Endothelial cell (in vitro differentiated cells): ENCODE measurements at regions not wholly inside any gene's neighbourhood (a gene's known extent, or its start where the extent isn't known, plus 50 kb on each side); places are given as distances from the start of the nearest gene placed in this dataset.

Experiments
- DNase-seq: peaks from one replicate; pipeline ENCODE4 v3.0.0; 2021; ENCODE audit warnings: low spot score
- H3K27ac Mint-ChIP-seq: one replicate; pipeline ENCODE4 v1.8.0; 2021; ENCODE audit warnings: mixed read lengths, inconsistent platforms; ENCODE audit not compliant: unreplicated experiment
- H3K27me3 Mint-ChIP-seq: one replicate; pipeline ENCODE4 v1.8.0; 2021; ENCODE audit warnings: mild to moderate bottlenecking, moderate library complexity, mixed read lengths, inconsistent platforms; ENCODE audit not compliant: unreplicated experiment
- H3K36me3 Mint-ChIP-seq: one replicate; pipeline ENCODE4 v1.8.0; 2021; ENCODE audit warnings: mild to moderate bottlenecking, low read depth, mixed read lengths, inconsistent platforms; ENCODE audit not compliant: unreplicated experiment
- H3K4me1 Mint-ChIP-seq: one replicate; pipeline ENCODE4 v1.8.0; 2021; ENCODE audit warnings: mild to moderate bottlenecking, mixed read lengths, inconsistent platforms; ENCODE audit not compliant: unreplicated experiment
- H3K4me3 Mint-ChIP-seq: one replicate; pipeline ENCODE4 v1.8.0; 2021; ENCODE audit warnings: mild to moderate bottlenecking, mixed read lengths, inconsistent platforms; ENCODE audit not compliant: unreplicated experiment
- H3K9me3 Mint-ChIP-seq: one replicate; pipeline ENCODE4 v1.8.0; 2021; ENCODE audit warnings: mixed read lengths, inconsistent platforms; ENCODE audit not compliant: unreplicated experiment
- CTCF ChIP-seq: fragments of 200-600 bp; sonication (generic); IDR thresholded peaks from one replicate; pipeline ENCODE4 v1.5.0; 2021; ENCODE audit warnings: antibody characterized with exemption; ENCODE audit not compliant: unreplicated experiment

DNA sequence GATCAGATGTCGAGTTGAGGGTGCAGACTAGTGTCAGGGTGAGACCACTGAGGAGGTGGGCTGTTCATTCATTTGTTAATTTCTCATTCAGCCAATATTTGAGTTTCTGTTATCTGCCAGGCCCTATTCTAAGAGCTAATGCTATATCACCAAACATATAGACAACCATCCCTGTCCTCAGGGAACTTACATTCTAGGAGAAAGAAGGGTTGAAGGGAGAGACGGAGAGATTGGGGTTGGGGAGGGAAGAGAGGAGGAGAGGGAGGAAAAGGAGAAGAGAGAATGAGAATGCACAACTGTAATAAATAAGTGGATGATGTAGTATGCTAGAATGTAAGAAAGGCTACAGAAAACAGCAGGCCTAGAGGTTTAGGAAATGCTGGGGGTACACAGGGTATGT, 129.9 kb upstream of the PITX1 start:
- no peak for DNase-seq
- peaks cover 2% of the 10 kb centered on the region for H3K27me3 Mint-ChIP-seq
- H3K4me3 Mint-ChIP-seq = no peak overlapping the region
- no peak for TF ChIP-seq CTCF
- no peaks in the 10 kb centered on the region for H3K36me3 Mint-ChIP-seq
- peaks cover 7% of the 10 kb centered on the region for H3K4me1 Mint-ChIP-seq
- no peak overlapping the region for H3K27ac Mint-ChIP-seq
- no peaks in the 10 kb centered on the region for H3K9me3 Mint-ChIP-seq

DNA sequence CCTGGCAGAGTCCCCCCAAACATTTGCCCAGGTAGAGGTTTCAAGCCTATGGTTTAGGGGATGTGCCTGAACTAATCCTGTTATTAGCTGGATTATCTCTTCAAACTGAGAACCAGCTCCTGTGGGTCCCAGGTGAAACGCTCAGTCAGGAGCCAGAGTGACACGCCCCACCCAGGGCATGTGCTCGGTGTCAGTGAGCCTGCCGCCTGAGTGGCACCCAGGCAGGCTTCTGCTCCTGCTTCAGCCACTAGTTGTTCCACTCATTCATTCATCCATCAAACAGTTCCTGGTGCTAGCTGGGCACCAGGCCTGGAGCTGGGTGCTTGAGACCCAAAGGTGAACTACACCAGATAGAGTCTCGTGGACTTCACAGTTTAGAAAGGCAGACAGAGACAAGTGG, 129.4 kb upstream of the PITX1 start:
- Mint-ChIP-seq H3K27me3 (peaks cover 2% of the 10 kb centered on the region), H3K4me3 (no peak overlapping the region), H3K36me3 (no peaks in the 10 kb centered on the region), H3K9me3 (no peaks in the 10 kb centered on the region), H3K27ac (no peak overlapping the region), H3K4me1 (peaks cover 7% of the 10 kb centered on the region)
- TF ChIP-seq CTCF = no peak
- DNase-seq = no peak

- Mint-ChIP-seq H3K27me3 (peaks cover 2% of the 10 kb centered on the region), H3K4me1 (peaks cover 7% of the 10 kb centered on the region), H3K36me3 (no peaks in the 10 kb centered on the region), H3K9me3 (peaks cover 4% of the 10 kb centered on the region), H3K27ac (no peak overlapping the region), H3K4me3 (no peak overlapping the region)
- TF ChIP-seq CTCF = no peak
- peak; percentile 15 for DNase-seq
Measured at GRCh38 chr5:135162661-135163265, 128.7 kb upstream of the PITX1 start.

DNA sequence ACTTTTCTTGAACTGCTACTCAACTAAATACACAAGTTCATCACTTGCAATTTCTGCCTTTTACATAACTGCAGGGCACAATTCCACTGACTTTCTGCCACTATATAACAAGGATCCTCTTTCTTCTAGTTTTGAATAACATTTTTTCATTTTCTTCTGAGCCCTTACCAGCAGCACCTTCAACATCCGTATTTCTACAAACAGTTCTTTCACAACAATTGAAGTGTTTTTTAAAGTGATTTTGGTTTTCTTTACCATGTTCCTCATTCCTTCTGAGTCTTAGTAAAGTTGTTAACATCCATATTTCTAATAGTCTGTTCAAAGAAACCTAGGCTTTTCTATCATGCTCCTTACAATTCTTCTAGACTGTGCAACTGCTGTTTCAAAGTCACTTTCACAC, 127.2 kb upstream of the PITX1 start:
- Mint-ChIP-seq H3K4me3 (no peak overlapping the region), H3K27me3 (peaks cover 2% of the 10 kb centered on the region), H3K36me3 (no peaks in the 10 kb centered on the region), H3K9me3 (peaks cover 6% of the 10 kb centered on the region), H3K4me1 (no peaks in the 10 kb centered on the region), H3K27ac (no peak overlapping the region)
- no peak for TF ChIP-seq CTCF
- no peak for DNase-seq

DNA sequence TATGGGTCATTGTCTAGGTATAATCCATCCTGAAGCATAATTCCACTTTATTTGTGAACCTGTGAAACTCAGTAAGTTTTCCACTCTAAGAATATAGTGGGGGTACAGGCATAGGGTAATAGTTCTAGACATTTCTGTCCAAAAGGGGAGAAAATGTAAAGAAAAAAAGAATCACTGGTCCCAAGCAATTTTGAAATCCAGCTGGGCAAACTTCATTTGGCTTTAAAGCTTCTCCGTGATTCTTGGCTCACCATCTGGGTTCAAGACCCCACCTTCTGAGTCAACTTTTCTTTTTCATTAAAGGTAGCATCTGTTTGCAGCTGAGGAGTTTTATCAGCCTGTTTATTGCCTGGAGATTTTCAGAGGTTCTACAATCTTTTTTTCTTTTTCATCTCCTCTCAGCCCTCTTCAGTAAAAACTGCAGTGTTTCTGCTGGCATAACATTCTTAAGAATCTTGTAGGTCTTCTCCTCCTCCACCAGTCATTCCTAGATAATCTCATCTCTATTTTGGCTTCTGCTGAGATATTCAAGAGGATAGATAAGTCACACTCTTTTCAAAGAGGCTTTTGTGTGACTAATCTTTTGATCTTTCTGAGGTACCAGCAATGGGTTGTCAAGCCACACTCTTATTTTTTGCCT, 126.1 kb upstream of the PITX1 start:
- Mint-ChIP-seq H3K27ac (no peak overlapping the region), H3K4me3 (no peak overlapping the region), H3K27me3 (peaks cover 3% of the 10 kb centered on the region), H3K9me3 (peaks cover 6% of the 10 kb centered on the region), H3K4me1 (no peaks in the 10 kb centered on the region), H3K36me3 (no peaks in the 10 kb centered on the region)
- DNase-seq = no peak
- no peak for TF ChIP-seq CTCF
